GM19372 (cell line): ENCODE measurements at regions not wholly inside any gene's neighbourhood (a gene's known extent, or its start where the extent isn't known, plus 50 kb on each side); places are given as distances from the start of the nearest gene placed in this dataset.
"Not testable (repeated sequence)": the region's sequence is repeated elsewhere in the genome, so short reads cannot be mapped to it uniquely, and the experiment has no call there.

ENCODE experiments used
- ATAC-seq: cut with Tn5 transposase; IDR thresholded peaks from one replicate; pipeline ENCODE4 v1.9.1; 2021; ENCODE audit warnings: mild to moderate bottlenecking, low read depth, moderate library complexity; ENCODE audit not compliant: unreplicated experiment

- ATAC-seq, result no peak
Observed at GRCh38 chr22:49518436-49518970, 309.2 kb downstream of the BRD1 start.

GRCh38 chr22:49517667-49518185 lies 309.9 kb downstream of the BRD1 start:
- ATAC-seq, result no peak

- ATAC-seq, result no peak
Observed at GRCh38 chr22:49517211-49517610, 310.5 kb downstream of the BRD1 start.

- no peak for ATAC-seq
Observed at GRCh38 chr22:49515475-49515874, 312.2 kb downstream of the BRD1 start.

GRCh38 chr22:49514641-49515040 lies 313.0 kb downstream of the BRD1 start:
- ATAC-seq, result no peak

- no peak for ATAC-seq
Observed at GRCh38 chr22:49514211-49514610, 313.5 kb downstream of the BRD1 start.

- ATAC-seq, result no peak
Observed at GRCh38 chr22:49513358-49513851, 314.3 kb downstream of the BRD1 start.

- ATAC-seq, result no peak
Observed at GRCh38 chr22:49512487-49513165, 315.0 kb downstream of the BRD1 start.

- not testable (repeated sequence) for ATAC-seq
Observed at GRCh38 chr22:49511393-49512189, 316.1 kb downstream of the BRD1 start.

- no peak for ATAC-seq
Observed at GRCh38 chr22:49510718-49511117, 317.0 kb downstream of the BRD1 start.

GRCh38 chr22:49509016-49509415 lies 318.7 kb downstream of the BRD1 start:
- no peak for ATAC-seq

- no peak for ATAC-seq
Observed at GRCh38 chr22:49508561-49508960, 319.1 kb downstream of the BRD1 start.

GRCh38 chr22:49507607-49508292 lies 319.9 kb downstream of the BRD1 start:
- no peak for ATAC-seq

GRCh38 chr22:49506010-49506400 lies 321.7 kb downstream of the BRD1 start:
- ATAC-seq, result no peak

- no peak for ATAC-seq
Observed at GRCh38 chr22:49505337-49506009, 322.2 kb downstream of the BRD1 start.

- ATAC-seq, result no peak
Observed at GRCh38 chr22:49503896-49504521, 323.7 kb downstream of the BRD1 start.

- no peak for ATAC-seq
Observed at GRCh38 chr22:49503321-49503720, 324.4 kb downstream of the BRD1 start.

- ATAC-seq, result no peak
Observed at GRCh38 chr22:49502126-49502826, 325.4 kb downstream of the BRD1 start.

GRCh38 chr22:49500942-49501395 lies 326.7 kb downstream of the BRD1 start:
- ATAC-seq, result no peak
